DMS 273 (cell line): ENCODE measurements at regions not wholly inside any gene's neighbourhood (a gene's known extent, or its start where the extent isn't known, plus 50 kb on each side); places are given as distances from the start of the nearest gene placed in this dataset.

Experiments
- DNase-seq: peaks from one replicate; lab custom pipeline; 2025; ENCODE audit not compliant: unreplicated experiment; lab: John Stamatoyannopoulos, UW

DNA sequence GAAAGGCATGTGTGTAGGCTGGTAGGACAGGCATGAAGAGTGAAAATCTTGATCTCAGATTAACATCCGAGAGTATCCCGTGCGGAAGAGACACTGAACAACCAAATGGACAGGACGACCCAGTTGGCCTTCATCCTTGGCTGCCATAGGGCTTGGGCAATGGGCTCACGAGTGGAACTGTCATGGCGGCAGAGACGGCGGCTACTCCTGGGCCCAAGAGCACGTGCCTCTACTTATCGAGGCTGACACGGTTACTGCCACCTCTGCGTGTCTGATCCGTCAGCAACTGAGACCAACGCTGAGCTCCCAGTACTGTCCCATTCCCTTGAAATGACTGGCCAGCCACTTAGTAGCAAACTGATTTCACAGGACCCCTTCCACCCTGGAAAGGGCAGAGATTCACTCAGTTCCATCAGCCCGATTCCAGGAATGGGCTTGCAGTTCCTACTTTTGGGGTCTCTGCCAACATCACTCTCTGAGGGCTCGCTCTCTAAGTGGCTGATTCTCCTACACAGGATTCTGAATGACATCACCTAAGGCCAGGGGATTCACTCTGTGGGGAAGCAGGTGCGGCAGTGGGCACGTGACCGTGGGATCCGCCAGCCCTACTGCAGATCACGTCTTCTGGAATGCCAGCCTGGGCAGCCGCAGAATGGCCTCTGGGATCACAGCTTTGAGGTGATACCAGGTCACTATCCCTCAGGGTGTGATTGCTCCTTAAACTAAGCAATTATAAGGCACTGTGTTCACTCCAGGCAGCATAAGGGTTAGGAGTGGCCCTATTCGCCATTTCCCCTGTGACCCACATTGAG lies 97.8 kb downstream of the RPS6KA4 start:
- no peak for DNase-seq

DNA sequence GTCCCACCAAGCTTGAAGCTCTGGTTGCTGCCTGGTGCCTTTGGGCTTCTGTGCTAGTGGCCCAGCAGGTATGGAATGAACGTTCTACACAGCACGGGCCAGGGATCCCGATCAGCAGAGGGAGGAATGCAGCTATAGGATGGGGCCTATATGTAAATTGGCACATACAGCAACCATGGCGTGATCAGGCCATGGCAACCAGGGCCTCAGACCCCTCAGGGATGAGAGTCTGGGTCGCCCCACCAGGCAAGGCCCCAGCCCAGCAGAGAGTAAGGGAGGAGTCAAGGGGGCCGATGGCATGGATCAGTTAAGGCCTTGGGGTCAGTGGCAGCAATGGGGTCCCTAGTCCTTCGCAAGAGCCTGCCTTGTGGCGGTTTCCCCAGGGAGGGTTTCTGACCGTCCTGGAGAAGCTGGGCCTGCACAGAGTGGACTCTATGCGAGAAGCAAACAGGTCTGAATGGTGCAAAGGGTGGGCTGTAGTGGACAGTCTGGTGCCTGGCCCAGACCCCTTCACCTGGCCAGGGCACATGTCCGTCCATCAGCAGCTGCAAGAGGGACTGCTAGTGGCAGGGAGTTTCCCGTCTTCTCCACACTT lies 98.2 kb upstream of the SLC22A11 start:
- DNase-seq = no peak

DNA sequence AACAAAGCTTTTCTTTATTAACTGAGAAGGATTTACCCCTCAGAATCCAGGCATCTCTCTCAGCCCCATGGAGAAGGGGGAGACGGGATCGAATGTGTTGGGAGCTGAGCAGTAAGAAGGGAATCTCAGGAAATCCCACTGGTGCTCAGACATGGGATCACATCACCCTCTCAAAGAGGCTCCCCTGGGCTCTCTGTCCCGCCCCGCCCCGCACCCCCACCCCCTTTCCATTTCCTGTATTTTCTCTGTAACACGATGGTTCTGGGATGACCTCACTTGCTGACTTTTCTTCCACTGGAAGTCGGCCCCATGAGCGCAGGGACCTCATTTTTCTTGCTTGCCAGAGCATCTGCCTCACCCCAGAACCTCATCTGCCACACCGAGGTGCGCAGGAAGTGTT lies 96.7 kb upstream of the SLC22A11 start:
- DNase-seq = no peak

DNA sequence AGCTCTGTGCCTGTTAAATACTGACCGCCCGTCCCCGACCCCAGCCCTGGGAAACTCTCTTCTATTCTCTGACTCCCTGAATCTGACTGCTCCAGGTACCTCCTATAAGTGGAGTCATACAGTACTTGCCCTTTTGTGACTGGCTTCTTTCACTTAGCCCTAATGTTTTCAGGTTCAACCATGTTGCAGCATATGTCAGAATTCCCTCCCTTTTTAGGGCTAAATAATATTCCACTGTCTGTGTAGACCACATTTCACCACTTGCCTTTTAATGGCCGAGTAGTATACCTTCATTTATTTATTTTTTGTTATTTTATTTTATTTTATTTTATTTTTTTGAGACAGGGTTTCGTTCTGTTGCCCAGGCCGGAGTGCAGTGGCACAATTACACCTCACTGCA lies 96.1 kb upstream of the SLC22A11 start:
- no peak for DNase-seq

DNA sequence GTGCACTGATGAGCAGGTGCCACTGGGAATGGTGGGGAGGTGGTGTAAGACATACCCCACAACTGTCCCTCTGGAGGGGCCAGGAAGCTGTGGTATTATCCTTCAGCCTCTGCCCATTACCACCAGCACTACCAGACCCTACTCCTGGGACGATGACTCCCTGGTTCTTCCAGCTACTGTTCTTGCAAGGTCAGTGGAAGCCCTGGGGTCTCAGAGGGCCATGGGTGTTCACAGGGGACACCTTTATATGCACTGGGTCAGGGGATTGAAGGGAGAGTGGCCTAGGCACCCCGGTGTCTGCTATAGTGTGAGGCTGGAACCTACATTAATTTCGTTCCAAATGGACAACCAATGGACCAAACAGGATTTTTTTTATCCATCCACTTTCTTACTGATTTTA lies 94.7 kb upstream of the SLC22A11 start:
- DNase-seq = no peak

DNA sequence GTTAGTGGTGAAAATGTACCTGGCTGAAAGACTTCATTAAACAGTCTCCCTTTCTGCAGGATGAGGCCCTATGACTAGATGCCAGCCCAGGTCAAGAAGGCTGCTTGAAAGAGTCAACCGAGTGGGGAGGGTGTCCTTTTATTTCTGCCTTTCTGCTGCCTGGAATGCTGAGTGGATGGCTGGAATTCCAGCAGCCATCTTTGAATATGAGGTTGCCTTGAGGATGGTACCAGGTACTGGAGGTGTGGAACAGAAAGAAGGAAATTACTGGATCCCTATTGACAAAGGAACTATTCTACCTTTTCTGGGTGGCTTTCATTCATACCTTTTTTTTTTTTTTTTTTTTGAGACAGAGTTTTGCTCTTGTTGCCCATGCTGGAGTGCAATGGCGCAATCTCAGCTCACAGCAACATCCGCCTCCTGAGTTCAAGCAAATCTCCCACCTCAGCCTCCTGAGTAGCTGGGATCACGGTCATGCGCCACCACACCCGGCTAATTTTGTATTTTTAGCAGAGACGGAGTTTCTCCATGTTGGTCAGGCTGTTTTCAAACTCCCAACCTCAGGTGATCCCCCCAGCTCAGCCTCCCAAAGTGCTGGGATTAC lies 89.5 kb upstream of the SLC22A11 start:
- DNase-seq = no peak

DNA sequence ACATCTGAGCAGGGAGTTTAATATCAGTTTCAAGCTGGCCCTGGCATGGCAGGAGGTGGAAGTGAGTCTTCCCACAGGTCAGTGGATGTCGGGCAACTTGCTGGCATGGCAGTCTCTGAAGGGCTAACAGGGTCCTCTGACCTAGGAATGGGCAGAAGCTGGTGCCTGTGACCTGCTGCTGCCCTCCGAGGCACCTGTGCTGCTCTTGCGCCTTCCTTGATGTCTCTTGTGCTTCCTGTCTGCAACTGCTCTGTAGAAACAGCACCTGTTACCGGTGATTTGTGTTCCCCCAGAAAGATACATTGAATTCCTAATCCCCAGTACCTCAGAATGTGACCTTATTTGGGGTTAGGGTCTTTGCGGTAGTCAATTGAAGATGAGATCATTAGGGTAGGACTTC lies 86.5 kb upstream of the SLC22A11 start:
- no peak for DNase-seq

DNA sequence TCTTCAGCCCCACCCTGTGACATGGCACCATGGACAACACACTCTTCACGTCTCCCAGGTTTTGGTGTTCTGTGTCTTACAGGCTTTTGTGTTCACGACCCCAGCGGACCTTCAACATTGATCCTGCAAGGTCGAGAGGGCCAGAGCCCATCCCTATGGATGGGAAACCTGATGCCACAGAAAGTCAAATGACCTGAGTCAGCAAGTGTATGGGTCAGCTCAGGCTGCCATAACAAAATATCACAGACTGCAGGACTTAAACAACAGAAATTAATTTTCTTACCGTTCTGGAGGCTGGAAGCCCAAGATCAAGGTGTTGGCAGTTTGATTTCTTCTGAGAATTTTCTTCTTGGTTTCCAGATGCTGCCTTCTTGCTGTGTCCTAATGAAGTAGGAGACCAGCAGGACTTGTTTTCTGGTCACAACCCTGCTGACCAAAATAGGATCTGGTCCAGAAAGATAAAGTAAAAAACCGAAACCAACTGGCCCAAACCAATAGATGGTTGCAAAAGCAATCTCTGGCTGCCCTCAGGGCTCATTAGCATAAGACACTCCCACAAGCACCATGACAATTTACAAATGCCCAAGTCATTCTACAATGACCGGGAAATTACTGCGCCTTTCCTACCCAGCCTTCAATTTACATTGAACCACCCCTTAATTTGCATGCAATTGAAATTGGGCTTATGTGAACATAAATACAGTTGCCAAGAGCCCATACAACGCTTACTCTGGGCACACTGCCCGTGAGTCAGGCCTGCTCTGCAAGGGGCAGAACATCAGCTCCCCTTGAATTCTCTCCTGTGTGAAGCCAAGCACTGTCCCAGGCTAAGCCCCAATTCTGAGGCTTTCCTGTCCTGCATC lies 82.9 kb upstream of the SLC22A11 start:
- DNase-seq = no peak

DNA sequence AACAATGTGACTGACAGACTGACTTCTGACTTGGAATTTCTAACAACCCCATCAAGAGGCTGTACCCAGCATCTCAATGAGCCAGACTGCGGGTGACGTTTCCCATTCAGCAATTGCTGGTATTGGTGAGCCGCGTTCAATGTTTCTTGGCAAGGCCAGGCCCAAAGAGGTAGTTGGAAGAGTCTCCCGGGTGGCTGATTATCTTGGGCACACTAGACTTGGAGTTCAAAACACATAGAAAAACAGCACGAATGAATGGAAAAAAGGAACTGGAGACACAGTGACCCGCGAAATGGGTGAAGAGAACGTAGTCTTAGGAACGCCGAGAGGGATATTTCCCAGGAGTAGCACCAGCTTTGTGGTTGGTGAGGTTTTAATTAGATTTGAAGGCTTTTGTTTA lies 81.1 kb upstream of the SLC22A11 start:
- no peak for DNase-seq

DNA sequence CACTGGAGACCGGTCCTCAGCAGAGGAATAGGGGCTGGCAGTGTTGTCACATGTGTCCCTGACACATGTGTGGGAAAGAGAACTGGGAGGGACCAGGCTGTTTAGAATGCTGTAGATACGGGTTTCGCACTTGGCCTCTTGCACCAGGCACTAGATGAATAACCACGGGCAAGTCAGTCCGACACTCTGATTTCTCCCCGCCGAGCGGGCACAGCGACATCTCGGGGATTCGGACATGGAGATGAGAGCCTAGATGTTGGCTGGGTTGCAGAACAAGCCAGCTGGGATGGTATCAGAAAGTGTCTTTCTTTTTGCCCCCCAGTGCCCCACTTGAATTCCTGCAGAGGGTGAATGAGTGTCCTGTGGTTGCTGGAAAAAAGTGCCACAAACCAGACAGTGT lies 80.6 kb upstream of the SLC22A11 start:
- no peak for DNase-seq

DNA sequence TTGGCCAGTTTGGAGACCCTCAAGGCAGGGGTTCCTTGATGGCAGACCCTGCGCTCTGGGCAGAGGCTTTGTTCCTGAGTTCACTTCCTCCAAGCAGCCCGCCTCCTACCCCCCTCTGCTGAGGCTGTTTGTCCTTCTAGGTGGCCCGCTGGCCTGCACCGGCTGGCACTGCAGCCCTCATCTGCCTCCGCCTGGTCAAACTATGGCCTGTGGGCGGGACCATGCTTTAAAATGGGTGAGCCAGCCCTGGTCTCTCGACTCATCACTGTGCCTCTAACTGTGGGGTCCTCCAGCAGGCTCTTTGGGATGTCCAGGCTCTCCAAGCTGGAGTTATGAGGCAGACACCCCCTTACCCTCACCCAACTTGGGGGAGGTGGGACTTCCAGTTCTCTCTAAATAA lies 78.9 kb upstream of the SLC22A11 start:
- no peak for DNase-seq

DNA sequence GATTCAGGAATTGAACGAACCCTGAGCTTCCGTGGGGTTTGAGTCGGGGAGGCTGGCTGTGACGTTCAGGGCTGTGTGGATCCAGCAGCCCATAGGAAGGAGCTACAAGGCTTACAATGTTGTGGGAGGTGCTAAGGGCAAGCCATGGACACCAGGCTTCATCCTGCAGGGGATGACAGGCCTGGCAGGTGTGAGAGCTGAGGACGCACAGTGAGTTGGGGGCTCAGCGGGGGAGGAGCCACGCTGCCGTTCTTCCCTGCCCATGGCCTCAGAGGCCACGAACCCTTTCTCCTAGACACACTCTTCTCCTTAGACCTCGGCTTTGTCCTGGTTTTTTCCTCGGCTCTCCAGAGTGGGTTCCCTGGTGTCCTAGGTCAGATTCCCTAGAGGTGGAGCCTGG lies 78.1 kb upstream of the SLC22A11 start:
- no peak for DNase-seq

DNA sequence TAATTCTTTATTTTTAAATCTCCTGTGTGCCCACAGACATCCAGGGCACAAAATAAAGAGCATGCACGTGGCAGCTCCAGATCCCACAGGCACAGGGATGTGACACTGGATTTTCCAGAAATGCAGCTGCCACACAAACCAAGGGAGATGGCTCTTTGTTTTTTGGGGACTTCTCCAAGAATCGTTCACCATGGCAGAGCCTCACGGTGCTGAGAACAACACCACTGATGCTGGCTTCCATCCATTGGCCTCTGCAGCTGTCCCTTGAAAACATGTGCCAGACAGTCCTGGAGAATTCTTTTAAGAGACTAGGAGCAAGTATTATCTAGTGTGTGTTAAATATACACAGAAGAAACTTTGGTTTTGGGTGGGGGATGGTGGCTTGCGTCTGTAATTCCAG lies 73.2 kb upstream of the SLC22A11 start:
- DNase-seq = no peak

DNA sequence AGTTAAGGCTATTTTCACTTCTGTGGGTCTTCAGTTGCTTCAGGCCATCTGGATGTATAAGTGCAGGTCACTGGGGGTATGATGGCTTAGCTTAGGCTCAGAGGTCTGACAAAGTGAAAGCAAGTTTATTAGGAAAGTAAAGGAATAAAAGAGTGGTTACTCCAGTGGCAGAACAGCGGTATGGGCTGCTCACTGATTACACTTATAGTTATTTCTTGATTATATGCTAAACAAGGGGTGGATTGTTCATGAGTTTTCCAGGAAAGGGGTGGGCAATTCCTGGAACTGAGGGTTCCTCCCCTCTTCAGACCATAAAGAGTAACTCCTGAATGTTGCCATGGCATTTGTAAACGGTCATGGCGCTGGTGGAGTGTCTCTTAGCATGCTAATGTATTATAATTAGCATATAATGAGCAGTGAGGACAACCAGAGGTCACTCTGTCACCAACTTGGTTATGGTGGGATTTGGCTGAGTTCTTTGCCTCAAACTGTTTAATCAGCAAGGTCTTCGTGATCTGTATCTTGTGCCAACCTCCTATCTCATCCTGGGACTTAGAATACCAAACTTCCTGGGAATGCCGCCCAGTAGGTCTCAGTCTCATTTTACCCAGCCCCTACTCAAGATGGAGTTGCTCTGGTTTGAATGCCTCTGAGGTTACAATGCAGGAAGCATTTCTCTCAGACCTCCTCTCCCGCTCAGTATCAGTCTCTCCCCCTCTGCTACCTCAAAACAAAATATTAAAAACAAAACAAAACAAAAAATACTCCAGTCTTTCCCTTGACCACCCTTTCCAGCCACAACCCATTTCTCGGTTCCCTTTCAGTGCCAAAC lies 71.3 kb upstream of the SLC22A11 start:
- no peak for DNase-seq

DNA sequence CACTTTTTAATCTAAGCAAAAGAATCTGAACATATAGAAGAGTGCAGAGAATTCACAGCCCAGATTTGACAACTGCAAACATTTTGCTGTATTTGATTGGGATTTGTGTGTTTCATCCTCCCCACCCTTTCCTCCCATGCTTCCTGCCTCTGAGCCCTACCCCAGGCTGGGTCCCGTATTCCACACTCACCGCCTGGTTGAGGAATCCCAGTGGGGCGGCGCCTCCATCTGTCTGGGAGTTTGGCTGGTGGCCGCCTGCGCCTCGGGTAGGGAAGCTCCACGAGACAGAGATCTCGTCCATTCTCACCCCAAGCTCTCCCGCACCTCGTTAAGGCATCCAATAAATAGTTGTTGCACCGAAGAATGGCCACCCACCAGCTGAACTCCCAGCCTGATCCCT lies 70.7 kb upstream of the SLC22A11 start:
- DNase-seq = peak; percentile 44

DNA sequence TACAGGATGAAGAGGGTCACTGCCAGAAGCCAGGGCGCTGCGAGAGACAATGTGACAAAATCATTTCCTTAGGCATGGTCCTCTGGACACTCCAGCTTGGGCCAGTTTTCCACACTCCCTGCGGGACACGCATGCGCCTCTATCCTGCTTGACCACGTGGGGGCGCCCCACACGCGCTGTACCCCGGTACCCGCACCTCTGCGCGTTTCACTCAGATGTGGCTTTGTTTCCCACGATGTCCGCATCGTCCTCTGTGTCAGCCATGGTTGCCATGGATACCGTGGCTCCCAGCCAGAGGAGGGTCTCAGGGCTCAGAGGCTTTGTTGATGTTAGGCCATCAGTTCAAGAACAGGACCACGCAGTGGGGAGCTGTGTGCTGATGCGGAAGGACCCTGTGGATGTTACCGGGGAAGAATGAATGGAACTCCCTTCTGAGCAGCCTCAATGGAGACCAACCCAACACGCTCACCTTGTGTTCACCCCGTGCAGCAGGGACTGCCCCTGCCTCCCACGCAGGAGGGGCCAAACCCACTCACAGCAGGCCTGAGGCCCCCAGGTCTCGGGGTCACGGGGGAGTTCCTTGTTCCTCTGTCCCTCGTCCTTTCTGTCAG lies 65.8 kb upstream of the SLC22A11 start:
- peak; percentile 76 for DNase-seq

DNA sequence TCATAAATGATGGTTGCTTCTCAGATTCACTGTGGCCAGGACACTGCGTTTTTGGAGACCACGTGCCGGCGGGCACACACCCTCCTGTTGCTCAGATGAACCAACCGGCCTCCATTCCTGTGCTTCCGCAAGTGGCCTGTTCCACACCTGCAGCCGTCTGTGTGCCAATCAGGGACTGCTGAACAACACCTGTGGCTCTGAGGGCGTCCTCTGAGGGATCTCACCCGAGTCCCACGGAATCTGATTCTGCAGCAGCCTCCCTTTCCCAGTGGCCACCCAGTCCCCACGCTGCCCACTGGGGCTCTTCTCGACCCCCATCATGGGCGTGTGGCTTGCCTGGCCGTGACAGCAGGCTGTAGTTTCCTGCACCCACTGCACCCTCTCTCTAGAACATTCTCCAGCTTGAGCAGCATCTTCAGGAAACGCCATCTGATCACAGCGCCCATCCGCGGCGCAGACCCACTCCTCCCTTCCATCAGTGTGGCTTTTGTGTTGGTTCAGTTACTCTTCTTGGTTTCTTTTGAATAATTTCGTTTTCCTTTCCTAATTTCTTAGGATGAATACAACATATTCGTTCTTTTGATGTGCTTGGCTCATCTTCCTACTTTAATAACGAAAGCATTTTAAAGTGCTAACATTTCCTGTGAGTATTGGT lies 65.1 kb upstream of the SLC22A11 start:
- no peak for DNase-seq

DNA sequence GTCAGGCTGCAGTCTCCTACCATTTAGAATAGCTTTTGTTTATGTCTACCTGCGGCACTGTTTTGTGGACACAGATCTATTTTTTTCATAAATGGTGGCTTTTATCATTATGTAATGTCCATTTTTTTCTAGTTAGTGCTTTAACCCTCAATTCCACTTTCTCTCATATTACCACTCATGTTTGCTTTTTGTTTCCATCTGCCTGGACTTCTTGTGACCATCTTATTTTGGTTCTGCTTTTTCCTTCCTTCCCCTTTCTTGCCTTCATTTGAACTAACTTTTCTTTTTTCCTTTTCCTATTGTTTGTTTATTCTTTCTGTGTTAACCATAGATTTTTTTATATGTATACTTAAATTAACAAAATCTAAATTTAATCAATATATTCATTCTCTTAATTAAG lies 63.2 kb upstream of the SLC22A11 start:
- no peak for DNase-seq

DNA sequence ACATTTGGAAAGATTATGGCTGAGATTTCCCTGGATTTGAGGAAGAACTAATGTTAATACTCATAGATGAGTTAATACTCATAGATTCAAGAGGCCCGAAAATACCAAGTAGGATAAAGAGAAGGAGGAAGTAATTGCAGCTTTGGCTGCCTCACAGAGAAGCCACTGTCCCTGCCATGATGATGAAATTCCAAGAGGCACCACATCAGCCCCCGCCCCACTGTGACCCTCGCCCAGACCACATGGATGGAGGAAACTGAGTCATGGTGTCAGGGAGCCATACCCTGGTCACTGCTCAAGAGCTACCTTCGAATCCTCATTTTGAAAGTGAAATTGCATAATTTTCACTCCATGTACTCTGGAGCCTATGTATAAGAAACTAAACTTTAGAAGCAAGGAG lies 57.6 kb upstream of the SLC22A11 start:
- DNase-seq = no peak
